ENCODE measurements at regions not wholly inside any gene's neighbourhood (a gene's known extent, or its start where the extent isn't known, plus 50 kb on each side); places are given as distances from the start of the nearest gene placed in this dataset.

GRCh38 chr10:131546086-131546810, 234.7 kb upstream of the TCERG1L start:
- Histone ChIP-seq H3K27ac (no peak overlapping the region), H3K4me3 (no peak overlapping the region), H3K27me3 (peaks cover 56% of the 10 kb centered on the region), H3K4me1 (no peaks in the 10 kb centered on the region), H3K9me3 (no peaks in the 10 kb centered on the region), H3K36me3 (no peaks in the 10 kb centered on the region)
- WGBS, 2 donors (ENCODE audit: low coverage in 1 of 2), result 65 to 80% methylated on average over 2 to 5 of the region's 13 CpGs
- ATAC-seq, result no peak
- TF ChIP-seq POLR2AphosphoS5 (IDR thresholded peaks at IDR 0.05) (no peak), POLR2A (IDR thresholded peaks at IDR 0.05) (no peak), CTCF (IDR thresholded peaks at IDR 0.05) (no peak)

- no peak for TF ChIP-seq EP300 (IDR thresholded peaks at IDR 0.05)
- TF ChIP-seq CTCF (IDR thresholded peaks at IDR 0.05), result no peak
- TF ChIP-seq POLR2A (IDR thresholded peaks at IDR 0.05), result no peak
- no peak for TF ChIP-seq POLR2AphosphoS5 (IDR thresholded peaks at IDR 0.05)
- WGBS, 2 donors (ENCODE audit: low coverage in 1 of 2), result 94 to 100% methylated on average over 3 to 5 of the region's 8 CpGs
- ATAC-seq, result no peak
These were observed 235.7 kb upstream of the TCERG1L start for GRCh38 chr10:131547129-131547799.

GRCh38 chr10:131548176-131548575, 236.7 kb upstream of the TCERG1L start:
- no peaks in the 10 kb centered on the region for H3K4me1 ChIP-seq
- WGBS, 2 donors (ENCODE audit: low coverage in 1 of 2), result 59 to 86% methylated on average over 5 to 8 of the region's 12 CpGs
- peaks cover 53% of the 10 kb centered on the region for H3K27me3 ChIP-seq
- no peaks in the 10 kb centered on the region for H3K36me3 ChIP-seq
- no peak for ATAC-seq
- no peak overlapping the region for H3K4me3 ChIP-seq
- H3K9me3 ChIP-seq, result no peaks in the 10 kb centered on the region
- H3K27ac ChIP-seq, result no peak overlapping the region
- no peak for TF ChIP-seq POLR2A (IDR thresholded peaks at IDR 0.05)
- TF ChIP-seq CTCF (IDR thresholded peaks at IDR 0.05), result no peak
- no peak for TF ChIP-seq POLR2AphosphoS5 (IDR thresholded peaks at IDR 0.05)
- no peak for TF ChIP-seq EP300 (IDR thresholded peaks at IDR 0.05)

More at GRCh38 chr10:131547129-131547799, 235.7 kb upstream of the TCERG1L start:
- H3K27me3 ChIP-seq, result peaks cover 49% of the 10 kb centered on the region
- no peaks in the 10 kb centered on the region for H3K36me3 ChIP-seq
- no peak overlapping the region for H3K4me3 ChIP-seq
- H3K4me1 ChIP-seq, result no peaks in the 10 kb centered on the region
- no peak overlapping the region for H3K27ac ChIP-seq
- no peaks in the 10 kb centered on the region for H3K9me3 ChIP-seq

GRCh38 chr10:131549116-131549515, 237.6 kb upstream of the TCERG1L start:
- Histone ChIP-seq H3K27me3 (peaks cover 51% of the 10 kb centered on the region), H3K4me1 (no peaks in the 10 kb centered on the region), H3K4me3 (no peak overlapping the region), H3K9me3 (no peaks in the 10 kb centered on the region), H3K27ac (no peak overlapping the region), H3K36me3 (no peaks in the 10 kb centered on the region)
- 90 to 94% methylated on average over 3 to 6 of the region's 8 CpGs for WGBS, 2 donors (ENCODE audit: low coverage in 1 of 2)
- TF ChIP-seq POLR2A (IDR thresholded peaks at IDR 0.05) (no peak), EP300 (IDR thresholded peaks at IDR 0.05) (no peak), CTCF (IDR thresholded peaks at IDR 0.05) (no peak), POLR2AphosphoS5 (IDR thresholded peaks at IDR 0.05) (no peak)
- ATAC-seq, result no peak

- no peak for ATAC-seq
- H3K4me1 ChIP-seq, result no peaks in the 10 kb centered on the region
- no peak for TF ChIP-seq CTCF (IDR thresholded peaks at IDR 0.05)
- TF ChIP-seq POLR2A (IDR thresholded peaks at IDR 0.05), result no peak
- no peak for TF ChIP-seq POLR2AphosphoS5 (IDR thresholded peaks at IDR 0.05)
- no peak for TF ChIP-seq EP300 (IDR thresholded peaks at IDR 0.05)
- no peaks in the 10 kb centered on the region for H3K9me3 ChIP-seq
- WGBS, 2 donors (ENCODE audit: low coverage in 1 of 2), result 58 to 62% methylated on average over 5 to 6 of the region's 6 CpGs
- no peak overlapping the region for H3K4me3 ChIP-seq
- no peak overlapping the region for H3K27ac ChIP-seq
- H3K36me3 ChIP-seq, result no peaks in the 10 kb centered on the region
- peaks cover 38% of the 10 kb centered on the region for H3K27me3 ChIP-seq
These were observed 241.6 kb upstream of the TCERG1L start for GRCh38 chr10:131553121-131553520.

All from gastroesophageal sphincter (tissue), 4 donors.